NCI-H510A (cell line): ENCODE measurements at regions not wholly inside any gene's neighbourhood (a gene's known extent, or its start where the extent isn't known, plus 50 kb on each side); places are given as distances from the start of the nearest gene placed in this dataset.

Experiments
- DNase-seq: peaks from one replicate; lab custom pipeline; 2025; lab: John Stamatoyannopoulos, UW

GRCh38 chr20:41951615-41952014 is 333.4 kb upstream of the CHD6 start:
- DNase-seq, result no peak

GRCh38 chr20:41939659-41940058 is 321.5 kb upstream of the CHD6 start:
- no peak for DNase-seq

- no peak for DNase-seq
These were observed 320.2 kb upstream of the CHD6 start for GRCh38 chr20:41938353-41938752.

GRCh38 chr20:41935259-41935791 is 317.1 kb upstream of the CHD6 start:
- no peak for DNase-seq

- DNase-seq, result no peak
These were observed 314.3 kb upstream of the CHD6 start for GRCh38 chr20:41932431-41932830.

- DNase-seq, result no peak
These were observed 309.5 kb upstream of the CHD6 start for GRCh38 chr20:41927655-41928054.

GRCh38 chr20:41927189-41927588 is 309.0 kb upstream of the CHD6 start:
- DNase-seq, result no peak

GRCh38 chr20:41925476-41925875 is 307.3 kb upstream of the CHD6 start:
- no peak for DNase-seq

GRCh38 chr20:41923624-41924023 is 305.4 kb upstream of the CHD6 start:
- DNase-seq, result no peak

GRCh38 chr20:41913146-41913545 is 295.0 kb upstream of the CHD6 start:
- no peak for DNase-seq

GRCh38 chr20:41910558-41910957 is 292.4 kb upstream of the CHD6 start:
- DNase-seq, result no peak

GRCh38 chr20:41905199-41905598 is 287.0 kb upstream of the CHD6 start:
- no peak for DNase-seq

- no peak for DNase-seq
These were observed 285.4 kb upstream of the CHD6 start for GRCh38 chr20:41903586-41903985.

- no peak for DNase-seq
These were observed 284.2 kb upstream of the CHD6 start for GRCh38 chr20:41902346-41902745.

- no peak for DNase-seq
These were observed 282.1 kb upstream of the CHD6 start for GRCh38 chr20:41900201-41900691.

- no peak for DNase-seq
These were observed 279.5 kb upstream of the CHD6 start for GRCh38 chr20:41897708-41898107.

- DNase-seq, result no peak
These were observed 277.3 kb upstream of the CHD6 start for GRCh38 chr20:41895241-41896032.

GRCh38 chr20:41894255-41894963 is 276.2 kb upstream of the CHD6 start:
- no peak for DNase-seq

- DNase-seq, result no peak
These were observed 273.9 kb upstream of the CHD6 start for GRCh38 chr20:41892031-41892430.

GRCh38 chr20:41889844-41890224 is 271.7 kb upstream of the CHD6 start:
- no peak for DNase-seq

GRCh38 chr20:41889126-41889843 is 271.1 kb upstream of the CHD6 start:
- DNase-seq, result no peak

GRCh38 chr20:41888434-41888833 is 270.3 kb upstream of the CHD6 start:
- DNase-seq, result no peak

- no peak for DNase-seq
These were observed 269.3 kb upstream of the CHD6 start for GRCh38 chr20:41887500-41887899.
